HCT116 (cell line): ENCODE measurements at regions not wholly inside any gene's neighbourhood (a gene's known extent, or its start where the extent isn't known, plus 50 kb on each side); places are given as distances from the start of the nearest gene placed in this dataset.

Experiments used
- ATAC-seq: fragments of 200-7000 bp; cut with Tn5 transposase; 2 replicates; pipeline ENCODE4 v1.9.1; 2020; ENCODE audit warnings: mild to moderate bottlenecking, moderate library complexity
- BruUV-seq: library from RNA; stranded (reverse); fragments of 400-500 nt; replicated peaks from 2 replicates; lab custom pipeline; 2021; lab: Mats Ljungman, UMichigan
- CTCF ChIA-PET: fragments of 300-600 bp; sonication (Branson Sonifier 250); formaldehyde crosslinking; loops from one replicate; lab custom pipeline; 2021; ENCODE audit warnings: antibody characterized with exemption; lab: Charles Lee
- POLR2A ChIA-PET: fragments of 300-600, 350-600 bp; sonication (Branson Sonifier 250); formaldehyde crosslinking; loops from one replicate; lab custom pipeline; 2021; ENCODE audit warnings: antibody characterized with exemption; lab: Charles Lee
- RAD21 ChIA-PET, 2 experiments: fragments of 300-600 bp; sonication (Branson Sonifier 250); formaldehyde crosslinking; loops; one replicate each; lab custom pipeline; 2023; ENCODE audit warnings: low total read pairs in 2 of 2; ENCODE audit not compliant: uncharacterized antibody in 2 of 2, unreplicated experiment in 2 of 2, low non-redundant PET in 1 of 2; lab: Charles Lee
- DNase-seq: peaks from one replicate; pipeline ENCODE4 v3.0.0-alpha.2; 2010; ENCODE audit warnings: low read depth, low spot score
- H2AFZ ChIP-seq: fragments of 200-600 bp; shearing (Covaris generic), sonication (generic); 2 replicates; pipeline ENCODE4 v1.6.1; 2017; ENCODE audit warnings: low read depth, mixed run types, mixed read lengths, antibody characterized with exemption, low read length; ENCODE audit not compliant: poor library complexity, severe bottlenecking
- H3K27ac ChIP-seq: 2 replicates; pipeline ENCODE4 v1.5.1; 2012; ENCODE audit warnings: low read depth, low read length
- H3K27me3 ChIP-seq: fragments of 200-600 bp; sonication (generic); 2 replicates; pipeline ENCODE4 v1.6.1; 2016; ENCODE audit warnings: mixed run types, low read length, mixed read lengths; ENCODE audit not compliant: insufficient read depth
- H3K36me3 ChIP-seq, 2 experiments: fragments of 200-500 bp in 1 of 2; fragments of 200-600 bp in 1 of 2; sonication (Bioruptor generic) in 1 of 2; sonication (generic) in 1 of 2; 2 replicates each; pipeline versions ENCODE4 v1.5.1 to v1.6.1; 2014 to 2016; ENCODE audit warnings: low read length in 2 of 2, inconsistent platforms in 1 of 2, mixed read lengths in 1 of 2, mixed run types in 1 of 2; ENCODE audit not compliant: insufficient read depth in 2 of 2, control insufficient read depth in 1 of 2
- H3K4me1 ChIP-seq, 2 experiments: fragments of 200-600 bp in 1 of 2; sonication (generic) in 1 of 2; 2 replicates each; pipeline versions ENCODE4 v1.5.1 to v1.6.1; 2012 to 2017; ENCODE audit warnings: low read length in 2 of 2, inconsistent platforms in 1 of 2, mild to moderate bottlenecking in 1 of 2, mixed read lengths in 1 of 2, mixed run types in 1 of 2, moderate library complexity in 1 of 2; ENCODE audit not compliant: insufficient read depth in 2 of 2, control insufficient read depth in 1 of 2
- H3K4me2 ChIP-seq: fragments of 200-600 bp; sonication (generic); 2 replicates; pipeline ENCODE4 v1.6.1; 2017; ENCODE audit warnings: mixed run types, low read length, mixed read lengths
- H3K4me3 ChIP-seq, 2 experiments: fragments of 200-600 bp in 1 of 2; sonication (generic) in 1 of 2; replicated peaks in 1 of 2; 2 replicates each; pipeline ENCODE4 v1.5.1; 2011 to 2016; ENCODE audit warnings: low read length in 2 of 2, control low read depth in 1 of 2, low read depth in 1 of 2, mild to moderate bottlenecking in 1 of 2, mixed read lengths in 1 of 2, mixed run types in 1 of 2
- H3K79me2 ChIP-seq: fragments of 200-600 bp; sonication (generic); 2 replicates; pipeline ENCODE4 v1.6.1; 2017; ENCODE audit warnings: mild to moderate bottlenecking, mixed run types, low read length, moderate library complexity, mixed read lengths; ENCODE audit not compliant: insufficient read depth
- H3K9ac ChIP-seq: fragments of 200-600 bp; sonication (generic); 2 replicates; pipeline ENCODE4 v1.6.1; 2016; ENCODE audit warnings: low read length, mixed read lengths
- H3K9me2 ChIP-seq: fragments of 200-600 bp; sonication (generic), shearing (Covaris generic); 2 replicates; pipeline ENCODE4 v1.6.1; 2017; ENCODE audit warnings: mixed run types, mild to moderate bottlenecking, moderate library complexity; ENCODE audit not compliant: insufficient read depth
- H3K9me3 ChIP-seq, 2 experiments: fragments of 200-500 bp in 1 of 2; fragments of 200-600 bp in 1 of 2; sonication (Bioruptor generic) in 1 of 2; sonication (generic) in 1 of 2; 2 replicates each; pipeline ENCODE4 v1.6.1; 2014 to 2017; ENCODE audit warnings: low read length in 2 of 2, mixed read lengths in 2 of 2, inconsistent platforms in 1 of 2, low read depth in 1 of 2, mild to moderate bottlenecking in 1 of 2, mixed run types in 1 of 2, moderate library complexity in 1 of 2; ENCODE audit not compliant: control insufficient read depth in 1 of 2, insufficient read depth in 1 of 2
- H4K20me1 ChIP-seq: fragments of 200-600 bp; sonication (generic), shearing (Covaris generic); 2 replicates; pipeline ENCODE4 v1.6.1; 2017; ENCODE audit warnings: mixed run types, mild to moderate bottlenecking, moderate library complexity; ENCODE audit not compliant: insufficient read depth
- ATF3 ChIP-seq: IDR thresholded peaks from 2 replicates; pipeline ENCODE4 v1.6.1; 2012
- EZH2phosphoT487 ChIP-seq: fragments of 200-600 bp; IDR thresholded peaks from 2 replicates; pipeline ENCODE4 v1.6.1; 2018; ENCODE audit warnings: antibody characterized with exemption, borderline replicate concordance
- MAX ChIP-seq: IDR thresholded peaks from 2 replicates; pipeline ENCODE4 v1.6.1; 2012
- POLR2A ChIP-seq: IDR thresholded peaks from 2 replicates; pipeline ENCODE4 v1.7.0; 2011; ENCODE audit warnings: borderline replicate concordance; ENCODE audit not compliant: insufficient read depth, insufficient read length; ENCODE audit errors: extremely low read depth
- POLR2AphosphoS5 ChIP-seq: IDR thresholded peaks from 2 replicates; pipeline ENCODE4 v1.6.1; 2011; ENCODE audit warnings: mild to moderate bottlenecking, low read depth, low read length, moderate library complexity
- RAD21 ChIP-seq: IDR thresholded peaks from 2 replicates; pipeline ENCODE4 v1.6.1; 2012; ENCODE audit warnings: low read depth, mild to moderate bottlenecking
- SIN3A ChIP-seq: IDR thresholded peaks from 2 replicates; pipeline ENCODE4 v1.6.1; 2012; ENCODE audit warnings: low read depth
- SP1 ChIP-seq: IDR thresholded peaks from 2 replicates; pipeline ENCODE4 v1.6.1; 2012; ENCODE audit warnings: low read depth
- SRF ChIP-seq: IDR thresholded peaks from 2 replicates; pipeline ENCODE4 v1.6.1; 2012; ENCODE audit warnings: low read depth
- TCF7L2 ChIP-seq: IDR thresholded peaks from 2 replicates; pipeline ENCODE4 v1.7.0; 2011; ENCODE audit warnings: borderline replicate concordance, inconsistent platforms; ENCODE audit not compliant: insufficient read depth, insufficient read length; ENCODE audit errors: extremely low read depth
- ZNF274 ChIP-seq: fragments of 200-500 bp; sonication (Bioruptor generic); IDR thresholded peaks from 2 replicates; pipeline ENCODE4 v1.6.1; 2014; ENCODE audit warnings: mild to moderate bottlenecking, low read depth, low read length, inconsistent platforms
- intact Hi-C: fragments of 100-400 bp; cut with micrococcal nuclease; formaldehyde crosslinking; loops from 2 replicates; pipeline ENCODE4 v1.10.0; 2022
- TF ChIP-seq, protein P1 (sequence below): IDR thresholded peaks from 2 replicates; pipeline ENCODE4 v1.6.1; 2011; ENCODE audit warnings: mild to moderate bottlenecking, low read length, moderate library complexity; ENCODE audit not compliant: insufficient replicate concordance; ENCODE audit errors: extremely low read depth

DNA sequence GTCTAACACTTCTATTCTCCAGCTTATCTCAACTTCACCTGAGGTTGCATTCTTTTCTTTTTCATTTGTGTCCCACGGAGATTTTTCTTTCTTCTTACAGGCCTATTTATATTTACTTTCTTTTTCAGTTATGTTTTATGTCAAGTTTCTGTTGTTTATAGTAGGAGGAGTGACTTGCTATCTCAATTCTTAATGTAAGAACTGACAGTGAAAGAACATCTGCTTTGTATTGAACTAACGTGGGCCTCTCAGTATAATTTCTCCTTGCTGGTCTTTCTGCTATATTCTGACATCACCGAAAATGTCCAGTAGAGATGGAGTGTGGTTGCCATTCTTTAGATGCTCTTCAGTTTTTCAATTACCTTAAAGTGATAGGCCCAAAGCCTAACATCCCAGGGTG is 521.7 kb downstream of the EPM2A start:
- Histone ChIP-seq H3K79me2 (no peaks in the 10 kb centered on the region), H3K9ac (no peak overlapping the region), H3K9me2 (no peaks in the 10 kb centered on the region), H3K4me1 (peaks cover 0 to 5% of the 10 kb centered on the region in 2 experiments; a peak in 2 of 4 replicates), H3K36me3 (no peaks in the 10 kb centered on the region), H3K27ac (no peak overlapping the region), H4K20me1 (no peaks in the 10 kb centered on the region), H3K4me2 (no peak overlapping the region), H3K27me3 (no peaks in the 10 kb centered on the region), H2AFZ (peak overlapping the region; percentile 98), H3K4me3 (no peak overlapping the region), H3K9me3 (no peaks in the 10 kb centered on the region)
- TF ChIP-seq POLR2AphosphoS5 (no peak), ATF3 (no peak), SIN3A (no peak), EZH2phosphoT487 (no peak), TCF7L2 (no peak), MAX (no peak), POLR2A (no peak), SP1 (no peak), SRF (no peak), RAD21 (no peak), ZNF274 (no peak)
- TF ChIP-seq, protein P1, sequence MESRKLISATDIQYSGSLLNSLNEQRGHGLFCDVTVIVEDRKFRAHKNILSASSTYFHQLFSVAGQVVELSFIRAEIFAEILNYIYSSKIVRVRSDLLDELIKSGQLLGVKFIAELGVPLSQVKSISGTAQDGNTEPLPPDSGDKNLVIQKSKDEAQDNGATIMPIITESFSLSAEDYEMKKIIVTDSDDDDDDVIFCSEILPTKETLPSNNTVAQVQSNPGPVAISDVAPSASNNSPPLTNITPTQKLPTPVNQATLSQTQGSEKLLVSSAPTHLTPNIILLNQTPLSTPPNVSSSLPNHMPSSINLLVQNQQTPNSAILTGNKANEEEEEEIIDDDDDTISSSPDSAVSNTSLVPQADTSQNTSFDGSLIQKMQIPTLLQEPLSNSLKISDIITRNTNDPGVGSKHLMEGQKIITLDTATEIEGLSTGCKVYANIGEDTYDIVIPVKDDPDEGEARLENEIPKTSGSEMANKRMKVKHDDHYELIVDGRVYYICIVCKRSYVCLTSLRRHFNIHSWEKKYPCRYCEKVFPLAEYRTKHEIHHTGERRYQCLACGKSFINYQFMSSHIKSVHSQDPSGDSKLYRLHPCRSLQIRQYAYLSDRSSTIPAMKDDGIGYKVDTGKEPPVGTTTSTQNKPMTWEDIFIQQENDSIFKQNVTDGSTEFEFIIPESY = no peak
- POLR2A ChIA-PET = no interaction called here
- BruUV-seq = no TSS peak
- CTCF ChIA-PET = no interaction called here
- RAD21 ChIA-PET = no interaction called here
- ATAC-seq (no peak), DNase-seq (no peak)
- intact Hi-C loops = loop anchor here (1.0 to 10.0 kb wide), 5 partner anchors 185 to 1109 kb away; no protein-coding TSS in a partner anchor
